OCI-LY3 (cell line): ENCODE measurements at regions not wholly inside any gene's neighbourhood (a gene's known extent, or its start where the extent isn't known, plus 50 kb on each side); places are given as distances from the start of the nearest gene placed in this dataset.
"Not testable (repeated sequence)": the region's sequence is repeated elsewhere in the genome, so short reads cannot be mapped to it uniquely, and the experiment has no call there.

Experiments used
- EZH2phosphoT487 ChIP-seq: fragments of 200-600 bp; shearing (Covaris generic); IDR thresholded peaks from 2 replicates; pipeline ENCODE4 v1.6.1; 2018; ENCODE audit warnings: antibody characterized with exemption, mixed run types, low read depth
- TF ChIP-seq, protein P1 (sequence below): fragments of 200-600, 300-600 bp; sonication (generic); IDR thresholded peaks from 2 replicates; pipeline ENCODE4 v1.5.1; 2014; ENCODE audit warnings: antibody characterized with exemption, low read length, low read depth

GRCh38 chr15:20191508-20192125 is 350.0 kb downstream of the GOLGA6L6 start:
- not testable (repeated sequence) for TF ChIP-seq EZH2phosphoT487
- TF ChIP-seq, protein P1, sequence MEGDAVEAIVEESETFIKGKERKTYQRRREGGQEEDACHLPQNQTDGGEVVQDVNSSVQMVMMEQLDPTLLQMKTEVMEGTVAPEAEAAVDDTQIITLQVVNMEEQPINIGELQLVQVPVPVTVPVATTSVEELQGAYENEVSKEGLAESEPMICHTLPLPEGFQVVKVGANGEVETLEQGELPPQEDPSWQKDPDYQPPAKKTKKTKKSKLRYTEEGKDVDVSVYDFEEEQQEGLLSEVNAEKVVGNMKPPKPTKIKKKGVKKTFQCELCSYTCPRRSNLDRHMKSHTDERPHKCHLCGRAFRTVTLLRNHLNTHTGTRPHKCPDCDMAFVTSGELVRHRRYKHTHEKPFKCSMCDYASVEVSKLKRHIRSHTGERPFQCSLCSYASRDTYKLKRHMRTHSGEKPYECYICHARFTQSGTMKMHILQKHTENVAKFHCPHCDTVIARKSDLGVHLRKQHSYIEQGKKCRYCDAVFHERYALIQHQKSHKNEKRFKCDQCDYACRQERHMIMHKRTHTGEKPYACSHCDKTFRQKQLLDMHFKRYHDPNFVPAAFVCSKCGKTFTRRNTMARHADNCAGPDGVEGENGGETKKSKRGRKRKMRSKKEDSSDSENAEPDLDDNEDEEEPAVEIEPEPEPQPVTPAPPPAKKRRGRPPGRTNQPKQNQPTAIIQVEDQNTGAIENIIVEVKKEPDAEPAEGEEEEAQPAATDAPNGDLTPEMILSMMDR: not testable (repeated sequence)
